Ishikawa (cell line): ENCODE measurements at regions not wholly inside any gene's neighbourhood (a gene's known extent, or its start where the extent isn't known, plus 50 kb on each side); places are given as distances from the start of the nearest gene placed in this dataset.

ENCODE experiments used
- CEBPB ChIP-seq: IDR thresholded peaks from 2 replicates; pipeline ENCODE4 v1.6.1; 2012
- CREB1 ChIP-seq: IDR thresholded peaks from 2 replicates; pipeline ENCODE4 v1.6.1; 2012; ENCODE audit warnings: low read depth
- EGR1 ChIP-seq: IDR thresholded peaks from 2 replicates; pipeline ENCODE4 v1.6.1; 2012
- EP300 ChIP-seq: IDR thresholded peaks from 2 replicates; pipeline ENCODE4 v1.6.1; 2012; ENCODE audit warnings: borderline replicate concordance
- MAX ChIP-seq: IDR thresholded peaks from 2 replicates; pipeline ENCODE4 v1.6.1; 2012
- RAD21 ChIP-seq: IDR thresholded peaks from 2 replicates; pipeline ENCODE4 v1.6.1; 2012; ENCODE audit warnings: low read depth
- TAF1 ChIP-seq: IDR thresholded peaks from 2 replicates; pipeline ENCODE4 v1.6.1; 2012; ENCODE audit warnings: low read depth, mild to moderate bottlenecking
- TCF12 ChIP-seq: IDR thresholded peaks from 2 replicates; pipeline ENCODE4 v1.6.1; 2012; ENCODE audit warnings: low read depth
- YY1 ChIP-seq: IDR thresholded peaks from 2 replicates; pipeline ENCODE4 v1.6.1; 2012; ENCODE audit warnings: low read depth

GRCh38 chr4:175263537-175263936, 345.4 kb downstream of the ADAM29 start:
- TF ChIP-seq MAX (no peak), RAD21 (no peak), EGR1 (no peak), EP300 (no peak), TAF1 (no peak), YY1 (no peak), TCF12 (no peak), CEBPB (no peak), CREB1 (no peak)
